ENCODE measurements at regions not wholly inside any gene's neighbourhood (a gene's known extent, or its start where the extent isn't known, plus 50 kb on each side); places are given as distances from the start of the nearest gene placed in this dataset.

GRCh38 chr13:68261105-68261504 lies 1031.0 kb upstream of the PCDH9 start:
- DNase-seq, result no peak

GRCh38 chr13:68257111-68257842 lies 1027.1 kb upstream of the PCDH9 start:
- DNase-seq, result no peak

- no peak for DNase-seq
Measured at GRCh38 chr13:68254151-68254550, 1024.0 kb upstream of the PCDH9 start.

- DNase-seq, result no peak
Measured at GRCh38 chr13:68234274-68234673, 1004.1 kb upstream of the PCDH9 start.

- no peak for DNase-seq
Measured at GRCh38 chr13:68232351-68233130, 1002.4 kb upstream of the PCDH9 start.

- no peak for DNase-seq
Measured at GRCh38 chr13:68214691-68215415, 984.7 kb upstream of the PCDH9 start.

GRCh38 chr13:68199271-68199670 lies 969.1 kb upstream of the PCDH9 start:
- DNase-seq, result no peak

- DNase-seq, result no peak
Measured at GRCh38 chr13:68190818-68191217, 960.7 kb upstream of the PCDH9 start.

- no peak for DNase-seq
Measured at GRCh38 chr13:68185444-68186141, 955.5 kb upstream of the PCDH9 start.

GRCh38 chr13:68176475-68176874 lies 946.3 kb upstream of the PCDH9 start:
- DNase-seq, result no peak

- no peak for DNase-seq
Measured at GRCh38 chr13:68174893-68175292, 944.8 kb upstream of the PCDH9 start.

GRCh38 chr13:68173111-68173510 lies 943.0 kb upstream of the PCDH9 start:
- no peak for DNase-seq

GRCh38 chr13:68170961-68171360 lies 940.8 kb upstream of the PCDH9 start:
- DNase-seq, result no peak

- no peak for DNase-seq
Measured at GRCh38 chr13:68168448-68168847, 938.3 kb upstream of the PCDH9 start.

GRCh38 chr13:68160466-68160865 lies 930.3 kb upstream of the PCDH9 start:
- no peak for DNase-seq

- no peak for DNase-seq
Measured at GRCh38 chr13:68152414-68152813, 922.3 kb upstream of the PCDH9 start.

GRCh38 chr13:68145852-68146251 lies 915.7 kb upstream of the PCDH9 start:
- DNase-seq, result no peak

- DNase-seq, result no peak
Measured at GRCh38 chr13:68128297-68128915, 898.3 kb upstream of the PCDH9 start.

GRCh38 chr13:68125087-68125480 lies 894.9 kb upstream of the PCDH9 start:
- DNase-seq, result no peak

GRCh38 chr13:68124437-68125086 lies 894.4 kb upstream of the PCDH9 start:
- DNase-seq, result no peak

- no peak for DNase-seq
Measured at GRCh38 chr13:68110178-68110768, 880.1 kb upstream of the PCDH9 start.

GRCh38 chr13:68107667-68108066 lies 877.5 kb upstream of the PCDH9 start:
- no peak for DNase-seq

Measured in femur (tissue), 1 donor.